HEK293 (cell line): ENCODE measurements at regions not wholly inside any gene's neighbourhood (a gene's known extent, or its start where the extent isn't known, plus 50 kb on each side); places are given as distances from the start of the nearest gene placed in this dataset.

ENCODE experiments used
- KLF7 ChIP-seq: fragments of 450-650 bp; formaldehyde crosslinking; IDR thresholded peaks from 2 replicates; pipeline ENCODE4 v1.5.1; 2016; ENCODE audit warnings: missing biosample characterization, missing genetic modification characterization, borderline replicate concordance
- SETDB1 ChIP-seq: IDR thresholded peaks from one replicate; pipeline ENCODE4 v1.6.1; 2017; ENCODE audit warnings: mild to moderate bottlenecking, low read length, moderate library complexity, mixed read lengths; ENCODE audit not compliant: insufficient read length
- SP3 ChIP-seq: fragments of 450-650 bp; formaldehyde crosslinking; IDR thresholded peaks from 2 replicates; pipeline ENCODE4 v1.5.1; 2016; ENCODE audit warnings: missing biosample characterization, missing genetic modification characterization
- ZBTB26 ChIP-seq: fragments of 450-650 bp; formaldehyde crosslinking; optimal IDR thresholded peaks from 2 replicates; pipeline ENCODE3; 2016; ENCODE audit warnings: missing biosample characterization, mild to moderate bottlenecking, missing genetic modification characterization
- ZBTB48 ChIP-seq: fragments of 450-650 bp; formaldehyde crosslinking; IDR thresholded peaks from 2 replicates; pipeline ENCODE4 v1.5.1; 2016; ENCODE audit warnings: missing biosample characterization, missing genetic modification characterization
- ZBTB6 ChIP-seq: fragments of 450-650 bp; formaldehyde crosslinking; IDR thresholded peaks from 2 replicates; pipeline ENCODE4 v1.5.1; 2017; ENCODE audit warnings: missing biosample characterization, missing genetic modification characterization
- ZFP41 ChIP-seq: fragments of 450-650 bp; formaldehyde crosslinking; IDR thresholded peaks from 2 replicates; pipeline ENCODE4 v1.5.1; 2016; ENCODE audit warnings: missing biosample characterization, missing genetic modification characterization, borderline replicate concordance
- ZNF133 ChIP-seq: fragments of 450-650 bp; formaldehyde crosslinking; IDR thresholded peaks from 2 replicates; pipeline ENCODE4 v1.5.1; 2016; ENCODE audit warnings: missing biosample characterization, missing genetic modification characterization
- ZNF24 ChIP-seq: fragments of 450-650 bp; formaldehyde crosslinking; IDR thresholded peaks from 2 replicates; pipeline ENCODE4 v1.5.1; 2016; ENCODE audit warnings: missing biosample characterization, missing genetic modification characterization
- ZNF266 ChIP-seq: fragments of 450-650 bp; formaldehyde crosslinking; IDR thresholded peaks from 2 replicates; pipeline ENCODE4 v1.5.1; 2016; ENCODE audit warnings: missing biosample characterization, missing genetic modification characterization, low read depth
- ZNF391 ChIP-seq: fragments of 450-650 bp; formaldehyde crosslinking; IDR thresholded peaks from 2 replicates; pipeline ENCODE4 v1.5.1; 2016; ENCODE audit warnings: low read depth, missing biosample characterization, missing genetic modification characterization, borderline replicate concordance
- ZNF398 ChIP-seq: fragments of 450-650 bp; formaldehyde crosslinking; IDR thresholded peaks from 2 replicates; pipeline ENCODE4 v1.5.1; 2017; ENCODE audit warnings: missing biosample characterization, missing genetic modification characterization
- ZNF416 ChIP-seq: fragments of 450-650 bp; formaldehyde crosslinking; IDR thresholded peaks from 2 replicates; pipeline ENCODE4 v1.5.1; 2016; ENCODE audit warnings: missing biosample characterization, missing genetic modification characterization
- ZNF561 ChIP-seq: fragments of 450-650 bp; IDR thresholded peaks from 2 replicates; pipeline ENCODE4 v1.5.1; 2018; ENCODE audit warnings: missing biosample characterization, missing genetic modification characterization, borderline replicate concordance
- ZNF585B ChIP-seq: fragments of 450-650 bp; formaldehyde crosslinking; IDR thresholded peaks from 2 replicates; pipeline ENCODE4 v1.5.1; 2016; ENCODE audit warnings: missing biosample characterization, missing genetic modification characterization
- ZNF629 ChIP-seq: fragments of 450-650 bp; formaldehyde crosslinking; IDR thresholded peaks from 2 replicates; pipeline ENCODE4 v1.5.1; 2017; ENCODE audit warnings: missing biosample characterization, missing genetic modification characterization
- ZNF658 ChIP-seq: fragments of 450-650 bp; formaldehyde crosslinking; IDR thresholded peaks from 2 replicates; pipeline ENCODE4; 2016; ENCODE audit warnings: missing biosample characterization, missing genetic modification characterization
- ZNF664 ChIP-seq: fragments of 450-650 bp; formaldehyde crosslinking; IDR thresholded peaks from 2 replicates; pipeline ENCODE4 v1.5.1; 2016; ENCODE audit warnings: missing biosample characterization, missing genetic modification characterization
- ZNF677 ChIP-seq: fragments of 450-650 bp; IDR thresholded peaks from 2 replicates; pipeline ENCODE4 v1.5.0; 2018; ENCODE audit warnings: missing biosample characterization, mild to moderate bottlenecking, missing genetic modification characterization, moderate library complexity
- ZNF704 ChIP-seq: fragments of 450-650 bp; formaldehyde crosslinking; IDR thresholded peaks from 2 replicates; pipeline ENCODE4 v1.5.1; 2016; ENCODE audit warnings: missing biosample characterization, missing genetic modification characterization
- ZSCAN16 ChIP-seq: fragments of 450-650 bp; formaldehyde crosslinking; IDR thresholded peaks from 2 replicates; pipeline ENCODE4 v1.5.1; 2016; ENCODE audit warnings: missing biosample characterization, missing genetic modification characterization

- TF ChIP-seq ZNF24 (tag by site-specific recombination), result no peak
- no peak for TF ChIP-seq ZNF416 (tag by site-specific recombination)
- no peak for TF ChIP-seq ZNF585B (tag by site-specific recombination)
- no peak for TF ChIP-seq SETDB1
- TF ChIP-seq ZNF391 (tag by site-specific recombination), result no peak
- no peak for TF ChIP-seq ZNF561
- TF ChIP-seq KLF7 (tag by site-specific recombination), result no peak
- no peak for TF ChIP-seq ZNF266 (tag by site-specific recombination)
- no peak for TF ChIP-seq ZBTB6 (tag by site-specific recombination)
- TF ChIP-seq ZBTB48, result no peak; the same call in 1 of the 2 replicates
- TF ChIP-seq ZNF664, result no peak
- TF ChIP-seq ZNF704, result no peak
- no peak for TF ChIP-seq ZNF677
- no peak for TF ChIP-seq ZNF133 (tag by site-specific recombination)
- no peak for TF ChIP-seq ZNF658 (tag by site-specific recombination)
- TF ChIP-seq ZSCAN16 (tag by site-specific recombination), result no peak
- no peak for TF ChIP-seq ZFP41 (tag by site-specific recombination)
- no peak for TF ChIP-seq SP3
- TF ChIP-seq ZNF398 (tag by site-specific recombination), result no peak
- no peak for TF ChIP-seq ZNF629 (tag by site-specific recombination)
- peak; percentile 10 for TF ChIP-seq ZBTB26 (tag by site-specific recombination)
- TF ChIP-seq, all 188 proteins: peak for 6
Observed at GRCh38 chrX:40267334-40268187, 169.8 kb upstream of the BCOR start (continued).
